G401.6 (cell line): ENCODE measurements at regions not wholly inside any gene's neighbourhood (a gene's known extent, or its start where the extent isn't known, plus 50 kb on each side); places are given as distances from the start of the nearest gene placed in this dataset.

Source experiments
- FAIRE-seq: peaks from 2 replicates; lab custom pipeline; 2012; peaks lifted over from hg19 to GRCh38; lab: Jason Lieb, UNC

GRCh38 chr4:35105486-35105885 lies 1138.8 kb downstream of the ARAP2 start:
- no peak for FAIRE-seq

GRCh38 chr4:35106091-35106734 lies 1138.1 kb downstream of the ARAP2 start:
- no peak for FAIRE-seq

- FAIRE-seq, result no peak
These were observed 1120.2 kb downstream of the ARAP2 start for GRCh38 chr4:35124106-35124505.

- FAIRE-seq, result no peak
These were observed 1118.2 kb downstream of the ARAP2 start for GRCh38 chr4:35125995-35126712.

- no peak for FAIRE-seq
These were observed 1105.9 kb downstream of the ARAP2 start for GRCh38 chr4:35138449-35138848.

- no peak for FAIRE-seq
These were observed 1096.6 kb downstream of the ARAP2 start for GRCh38 chr4:35147761-35148160.

- peak; percentile 85 for FAIRE-seq
These were observed 1092.3 kb downstream of the ARAP2 start for GRCh38 chr4:35151816-35152572.

GRCh38 chr4:35163168-35163567 lies 1081.1 kb downstream of the ARAP2 start:
- FAIRE-seq, result no peak

GRCh38 chr4:35164063-35164462 lies 1080.3 kb downstream of the ARAP2 start:
- no peak for FAIRE-seq

- FAIRE-seq, result no peak
These were observed 1077.8 kb downstream of the ARAP2 start for GRCh38 chr4:35166466-35166865.

- no peak for FAIRE-seq
These were observed 1076.9 kb downstream of the ARAP2 start for GRCh38 chr4:35167385-35167784.

GRCh38 chr4:35175487-35175886 lies 1068.8 kb downstream of the ARAP2 start:
- FAIRE-seq, result no peak

GRCh38 chr4:35175894-35176293 lies 1068.4 kb downstream of the ARAP2 start:
- FAIRE-seq, result no peak

GRCh38 chr4:35182451-35182850 lies 1061.9 kb downstream of the ARAP2 start:
- FAIRE-seq, result no peak

GRCh38 chr4:35189988-35190613 lies 1054.2 kb downstream of the ARAP2 start:
- FAIRE-seq, result no peak

GRCh38 chr4:35201403-35201802 lies 1042.9 kb downstream of the ARAP2 start:
- FAIRE-seq, result no peak

GRCh38 chr4:35216636-35217035 lies 1027.7 kb downstream of the ARAP2 start:
- no peak for FAIRE-seq

- no peak for FAIRE-seq
These were observed 1027.0 kb downstream of the ARAP2 start for GRCh38 chr4:35217331-35217730.

- no peak for FAIRE-seq
These were observed 1016.0 kb downstream of the ARAP2 start for GRCh38 chr4:35228313-35228712.

GRCh38 chr4:35229021-35229420 lies 1015.3 kb downstream of the ARAP2 start:
- FAIRE-seq, result no peak

GRCh38 chr4:35237924-35238323 lies 1006.4 kb downstream of the ARAP2 start:
- FAIRE-seq, result no peak

GRCh38 chr4:35238793-35239192 lies 1005.5 kb downstream of the ARAP2 start:
- no peak for FAIRE-seq

- no peak for FAIRE-seq
These were observed 997.8 kb downstream of the ARAP2 start for GRCh38 chr4:35246493-35246892.
